DMS 273 (cell line): ENCODE measurements at regions not wholly inside any gene's neighbourhood (a gene's known extent, or its start where the extent isn't known, plus 50 kb on each side); places are given as distances from the start of the nearest gene placed in this dataset.
A peak's percentile ranks its signal among the peaks of the same experiment; 100 is the strongest.
"Not testable (repeated sequence)": the region's sequence is repeated elsewhere in the genome, so short reads cannot be mapped to it uniquely, and the experiment has no call there.

Experiments used
- DNase-seq: peaks from one replicate; lab custom pipeline; 2025; ENCODE audit not compliant: unreplicated experiment; lab: John Stamatoyannopoulos, UW

- DNase-seq = no peak
Measured at GRCh38 chr3:106920609-106921008, 456.6 kb upstream of the CCDC54 start.

- no peak for DNase-seq
Measured at GRCh38 chr3:106929081-106929480, 448.2 kb upstream of the CCDC54 start.

- DNase-seq = no peak
Measured at GRCh38 chr3:106930086-106930485, 447.2 kb upstream of the CCDC54 start.

- no peak for DNase-seq
Measured at GRCh38 chr3:106931904-106932303, 445.3 kb upstream of the CCDC54 start.

- DNase-seq = no peak
Measured at GRCh38 chr3:106936337-106936736, 440.9 kb upstream of the CCDC54 start.

GRCh38 chr3:106942051-106942450, 435.2 kb upstream of the CCDC54 start:
- DNase-seq = no peak

GRCh38 chr3:106943071-106943470, 434.2 kb upstream of the CCDC54 start:
- DNase-seq = no peak

- DNase-seq = no peak
Measured at GRCh38 chr3:106945435-106945834, 431.8 kb upstream of the CCDC54 start.

- DNase-seq = no peak
Measured at GRCh38 chr3:106946866-106947265, 430.4 kb upstream of the CCDC54 start.

- no peak for DNase-seq
Measured at GRCh38 chr3:106957029-106957428, 420.2 kb upstream of the CCDC54 start.

- peak; percentile 37 for DNase-seq
Measured at GRCh38 chr3:106962993-106963392, 414.2 kb upstream of the CCDC54 start.

GRCh38 chr3:106963442-106963841, 413.8 kb upstream of the CCDC54 start:
- peak; percentile 22 for DNase-seq

- peak; percentile 68 for DNase-seq
Measured at GRCh38 chr3:106965307-106965706, 411.9 kb upstream of the CCDC54 start.

GRCh38 chr3:106969596-106969995, 407.6 kb upstream of the CCDC54 start:
- no peak for DNase-seq

- no peak for DNase-seq
Measured at GRCh38 chr3:106981392-106981791, 395.8 kb upstream of the CCDC54 start.

- peak; percentile 21 for DNase-seq
Measured at GRCh38 chr3:106985721-106986120, 391.5 kb upstream of the CCDC54 start.

GRCh38 chr3:106998841-106999682, 378.2 kb upstream of the CCDC54 start:
- DNase-seq = not testable (repeated sequence)

GRCh38 chr3:107001635-107002034, 375.6 kb upstream of the CCDC54 start:
- DNase-seq = no peak

- DNase-seq = peak; percentile 17
Measured at GRCh38 chr3:107005352-107005751, 371.9 kb upstream of the CCDC54 start.

GRCh38 chr3:107008213-107008612, 369.0 kb upstream of the CCDC54 start:
- DNase-seq = no peak

GRCh38 chr3:107013641-107014040, 363.6 kb upstream of the CCDC54 start:
- DNase-seq = peak; percentile 36

GRCh38 chr3:107024551-107025026, 352.6 kb upstream of the CCDC54 start:
- DNase-seq = peak; percentile 36

GRCh38 chr3:107025961-107026360, 351.3 kb upstream of the CCDC54 start:
- DNase-seq = peak; percentile 20
